A549 (cell line): ENCODE measurements at regions not wholly inside any gene's neighbourhood (a gene's known extent, or its start where the extent isn't known, plus 50 kb on each side); places are given as distances from the start of the nearest gene placed in this dataset.

Experiments used
- ATAC-seq, 2 experiments: fragments of 200-7000 bp in 1 of 2; fragments of >200 bp in 1 of 2; cut with Nextera tagmentation in 1 of 2; cut with Tn5 transposase in 1 of 2; 3 replicates each; pipeline versions ENCODE4 v1.8.0 to v1.9.1; 2018 to 2020; ENCODE audit warnings: mild to moderate bottlenecking in 1 of 2, moderate library complexity in 1 of 2
- CTCF ChIA-PET: fragments of 300-600 bp; sonication (Branson Sonifier 250); formaldehyde crosslinking; extraction: SDS; loops from one replicate; lab custom pipeline; 2021; ENCODE audit warnings: antibody characterized with exemption, inconsistent platforms; lab: Yijun Ruan, JAX
- POLR2A ChIA-PET: fragments of 350-600 bp; formaldehyde crosslinking; extraction: SDS; loops from one replicate; lab custom pipeline; 2021; ENCODE audit warnings: antibody characterized with exemption, inconsistent platforms; lab: Yijun Ruan, JAX
- DNase-seq, 2 experiments: peaks; one replicate each; pipeline versions ENCODE4 v3.0.0 to v3.0.0-alpha.2; 2011 to 2016; ENCODE audit warnings: low read depth in 1 of 2, low spot score in 1 of 2
- FAIRE-seq: peaks from 2 replicates; lab custom pipeline; 2011; peaks lifted over from hg19 to GRCh38; lab: Jason Lieb, UNC
- H3K27ac ChIP-seq, 2 experiments: fragments of >200 bp; sonication (Bioruptor Twin); formaldehyde crosslinking; 3 replicates each; pipeline ENCODE4 v1.5.1; 2016 to 2017
- H3K4me1 ChIP-seq: fragments of >200 bp; sonication (Bioruptor Twin); formaldehyde crosslinking; 3 replicates; pipeline ENCODE4 v1.6.1; 2016
- H3K4me2 ChIP-seq: fragments of >200 bp; sonication (Bioruptor Twin); formaldehyde crosslinking; 3 replicates; pipeline ENCODE4 v1.6.1; 2016
- H3K4me3 ChIP-seq: fragments of >200 bp; sonication (Bioruptor Twin); formaldehyde crosslinking; 3 replicates; pipeline ENCODE4 v1.5.1; 2016
- H3K9me3 ChIP-seq: fragments of >200 bp; sonication (Bioruptor Twin); formaldehyde crosslinking; 3 replicates; pipeline ENCODE4 v1.6.1; 2016
- BCL3 ChIP-seq: fragments of >200 bp; sonication (Bioruptor Twin); formaldehyde crosslinking; IDR thresholded peaks from 3 replicates; pipeline ENCODE4 v1.6.1; 2016
- CEBPB ChIP-seq, 2 experiments: fragments of >200 bp in 1 of 2; sonication (Bioruptor Twin) in 1 of 2; formaldehyde crosslinking in 1 of 2; IDR thresholded peaks; 2 replicates each; pipeline ENCODE4 v1.6.1; 2012 to 2016
- CHD2 ChIP-seq: fragments of 150-350 bp; IDR thresholded peaks from 2 replicates; pipeline ENCODE4 v1.6.1; 2014; ENCODE audit warnings: low read length; ENCODE audit not compliant: partially characterized antibody
- CHD4 ChIP-seq: fragments of 200-600 bp; sonication (generic); IDR thresholded peaks from 2 replicates; pipeline ENCODE4 v1.6.1; 2016; ENCODE audit warnings: antibody characterized with exemption, mild to moderate bottlenecking, borderline replicate concordance
- CTCF ChIP-seq: fragments of >200 bp; sonication (Bioruptor Twin); formaldehyde crosslinking; IDR thresholded peaks from 3 replicates; pipeline ENCODE4 v1.5.1; 2016
- EHF ChIP-seq: fragments of 250-450 bp; sonication (Bioruptor Pico); IDR thresholded peaks from 2 replicates; pipeline ENCODE4 v1.5.0; 2020; ENCODE audit warnings: mild to moderate bottlenecking
- FOXS1 ChIP-seq: fragments of 250-450 bp; sonication (Bioruptor Pico); IDR thresholded peaks from 2 replicates; pipeline ENCODE4 v1.5.0; 2020; ENCODE audit warnings: mild to moderate bottlenecking, moderate library complexity
- GATA3 ChIP-seq: IDR thresholded peaks from 2 replicates; pipeline ENCODE4 v1.6.1; 2012; ENCODE audit warnings: borderline replicate concordance
- HEYL ChIP-seq: fragments of 250-450 bp; sonication (Bioruptor Pico); IDR thresholded peaks from 2 replicates; pipeline ENCODE4 v1.8.0; 2021; ENCODE audit warnings: mild to moderate bottlenecking, moderate library complexity
- HMGXB4 ChIP-seq: fragments of 250-450 bp; sonication (Bioruptor Pico); IDR thresholded peaks from 2 replicates; pipeline ENCODE4 v1.5.0; 2021; ENCODE audit warnings: mild to moderate bottlenecking, moderate library complexity, borderline replicate concordance
- KDM1A ChIP-seq: fragments of 200-600 bp; sonication (generic); IDR thresholded peaks from 2 replicates; pipeline ENCODE4 v1.6.1; 2016; ENCODE audit warnings: low read depth, mild to moderate bottlenecking
- MAX ChIP-seq: IDR thresholded peaks from 2 replicates; pipeline ENCODE4 v1.6.1; 2012
- MAZ ChIP-seq: fragments of 150-350 bp; IDR thresholded peaks from 2 replicates; pipeline ENCODE4 v1.6.1; 2014; ENCODE audit warnings: antibody characterized with exemption, low read depth, low read length, borderline replicate concordance
- MYC ChIP-seq: IDR thresholded peaks from 2 replicates; pipeline ENCODE4 v1.6.1; 2012; ENCODE audit warnings: mild to moderate bottlenecking, inconsistent platforms, low read length, improper control_type of control experiment, borderline replicate concordance
- NR3C1 ChIP-seq: fragments of >200 bp; sonication (Bioruptor Twin); formaldehyde crosslinking; IDR thresholded peaks from 3 replicates; pipeline ENCODE4 v1.6.1; 2017
- RCOR1 ChIP-seq: fragments of 150-350 bp; IDR thresholded peaks from 2 replicates; pipeline ENCODE4 v1.6.1; 2014; ENCODE audit warnings: antibody characterized with exemption, low read length, low read depth
- RNF2 ChIP-seq: fragments of 200-600 bp; sonication (generic); IDR thresholded peaks from 2 replicates; pipeline ENCODE4 v1.6.1; 2016; ENCODE audit warnings: low read depth, mild to moderate bottlenecking, antibody characterized with exemption, moderate library complexity, borderline replicate concordance
- SREBF2 ChIP-seq: fragments of 450-650 bp; IDR thresholded peaks from 2 replicates; pipeline ENCODE4 v1.6.1; 2014; ENCODE audit warnings: mild to moderate bottlenecking, moderate library complexity
- TFCP2L1 ChIP-seq: fragments of 250-450 bp; sonication (Bioruptor Pico); IDR thresholded peaks from 2 replicates; pipeline ENCODE4 v1.5.0; 2021; ENCODE audit warnings: mild to moderate bottlenecking
- ZFP36 ChIP-seq: fragments of 450-650 bp; IDR thresholded peaks from 2 replicates; pipeline ENCODE4 v1.6.1; 2014; ENCODE audit warnings: borderline replicate concordance; ENCODE audit not compliant: partially characterized antibody
- ZSCAN20 ChIP-seq: fragments of 250-450 bp; sonication (Bioruptor Pico); IDR thresholded peaks from 2 replicates; pipeline ENCODE4 v1.8.0; 2022; ENCODE audit warnings: mild to moderate bottlenecking, moderate library complexity
- WGBS: methylation state at CpG from one replicate; pipeline ENCODE4 v1.1.6; 2017; ENCODE audit errors: missing lambda C conversion rate; 5-methylcytosine and 5-hydroxymethylcytosine counted together

GRCh38 chr11:130674686-130675308 lies 226.4 kb downstream of the ADAMTS15 start:
- H3K27ac ChIP-seq: no peak overlapping the region
- H3K4me1 ChIP-seq: no peaks in the 10 kb centered on the region
- no peak for DNase-seq
- H3K9me3 ChIP-seq: peaks cover 20% of the 10 kb centered on the region
- POLR2A ChIA-PET: no interaction called here
- 88% methylated on average over 4 of the region's 5 CpGs for WGBS
- TF ChIP-seq CHD4 (no peak), GATA3 (no peak), CHD2 (no peak), HMGXB4 (CRISPR knock-in tag) (no peak)
- TF ChIP-seq, all 56 proteins: peak for 0
- ATAC-seq (no peak), FAIRE-seq (no peak)
- Histone ChIP-seq H3K4me2 (no peak overlapping the region), H3K4me3 (no peak overlapping the region)
- CTCF ChIA-PET: no interaction called here

GRCh38 chr11:130675371-130675821 lies 227.0 kb downstream of the ADAMTS15 start:
- ChIA-PET CTCF (no interaction called here), POLR2A (no interaction called here)
- FAIRE-seq: no peak
- Histone ChIP-seq H3K4me1 (no peaks in the 10 kb centered on the region), H3K4me2 (no peak overlapping the region), H3K4me3 (no peak overlapping the region), H3K9me3 (peaks cover 20% of the 10 kb centered on the region), H3K27ac (no peak overlapping the region)
- TF ChIP-seq CTCF (no peak), MAZ (no peak), HEYL (CRISPR knock-in tag) (no peak), RCOR1 (no peak), RNF2 (no peak), ZFP36 (no peak), MAX (no peak), ZSCAN20 (CRISPR knock-in tag) (no peak), EHF (CRISPR knock-in tag) (no peak), TFCP2L1 (CRISPR knock-in tag) (no peak), NR3C1 (no peak), FOXS1 (CRISPR knock-in tag) (no peak), MYC (no peak), CHD4 (no peak), SREBF2 (no peak), CEBPB (IDR thresholded peaks at IDR 0.05) (no peak), BCL3 (no peak), KDM1A (no peak)
- DNase-seq: no peak
- no peak for ATAC-seq
- 60% methylated on average over 5 of the region's 10 CpGs for WGBS
